HUES6 (cell line): ENCODE measurements at regions not wholly inside any gene's neighbourhood (a gene's known extent, or its start where the extent isn't known, plus 50 kb on each side); places are given as distances from the start of the nearest gene placed in this dataset.

ENCODE experiments used
- H3K27ac ChIP-seq: 2 replicates; pipeline ENCODE4 v1.7.0; 2013; ENCODE audit warnings: low read depth, mild to moderate bottlenecking, low read length, inconsistent platforms
- H3K27me3 ChIP-seq: 2 replicates; pipeline ENCODE4 v1.6.1; 2013; ENCODE audit warnings: low read length; ENCODE audit not compliant: control insufficient read depth, insufficient read depth
- H3K36me3 ChIP-seq: 2 replicates; pipeline ENCODE4 v1.6.1; 2013; ENCODE audit warnings: low read length; ENCODE audit not compliant: control insufficient read depth, insufficient read depth
- H3K4me1 ChIP-seq: 2 replicates; pipeline ENCODE4 v1.6.1; 2013; ENCODE audit warnings: low read length; ENCODE audit not compliant: control insufficient read depth, insufficient read depth
- H3K4me3 ChIP-seq: 2 replicates; pipeline ENCODE4 v1.5.1; 2013; ENCODE audit warnings: low read depth, low read length
- H3K9ac ChIP-seq: one replicate; pipeline ENCODE4 v1.6.1; 2013; ENCODE audit warnings: mild to moderate bottlenecking, low read length
- H3K9me3 ChIP-seq: 2 replicates; pipeline ENCODE4 v1.6.1; 2013; ENCODE audit warnings: low read depth, low read length; ENCODE audit not compliant: control insufficient read depth, insufficient read depth

GRCh38 chr2:2762166-2762908 lies 431.3 kb upstream of the MYT1L start:
- Histone ChIP-seq H3K9ac (no peak overlapping the region), H3K27me3 (no peaks in the 10 kb centered on the region), H3K27ac (no peak overlapping the region), H3K9me3 (peaks cover 14% of the 10 kb centered on the region), H3K36me3 (no peaks in the 10 kb centered on the region), H3K4me3 (no peak overlapping the region), H3K4me1 (peaks cover 15% of the 10 kb centered on the region; the same call in 1 of the 2 replicates)

GRCh38 chr2:2758793-2759367 lies 427.8 kb upstream of the MYT1L start:
- peaks cover 29% of the 10 kb centered on the region for H3K9me3 ChIP-seq
- H3K9ac ChIP-seq, result no peak overlapping the region
- H3K4me1 ChIP-seq, result peaks cover 12% of the 10 kb centered on the region; the same call in 1 of the 2 replicates
- H3K4me3 ChIP-seq, result no peak overlapping the region
- H3K36me3 ChIP-seq, result no peaks in the 10 kb centered on the region
- no peak overlapping the region for H3K27ac ChIP-seq
- H3K27me3 ChIP-seq, result no peaks in the 10 kb centered on the region

GRCh38 chr2:2757764-2758163 lies 426.7 kb upstream of the MYT1L start:
- H3K9ac ChIP-seq, result no peak overlapping the region
- H3K36me3 ChIP-seq, result no peaks in the 10 kb centered on the region
- no peaks in the 10 kb centered on the region for H3K27me3 ChIP-seq
- no peak overlapping the region for H3K27ac ChIP-seq
- H3K4me3 ChIP-seq, result no peak overlapping the region
- H3K4me1 ChIP-seq, result peaks cover 1% of the 10 kb centered on the region; the same call in 1 of the 2 replicates
- H3K9me3 ChIP-seq, result peaks cover 38% of the 10 kb centered on the region

GRCh38 chr2:2756886-2757285 lies 425.8 kb upstream of the MYT1L start:
- no peak overlapping the region for H3K27ac ChIP-seq
- no peak overlapping the region for H3K4me3 ChIP-seq
- no peaks in the 10 kb centered on the region for H3K36me3 ChIP-seq
- no peaks in the 10 kb centered on the region for H3K4me1 ChIP-seq
- H3K9me3 ChIP-seq, result peaks cover 44% of the 10 kb centered on the region
- no peak overlapping the region for H3K9ac ChIP-seq
- H3K27me3 ChIP-seq, result no peaks in the 10 kb centered on the region

GRCh38 chr2:2755990-2756389 lies 424.9 kb upstream of the MYT1L start:
- no peak overlapping the region for H3K27ac ChIP-seq
- peaks cover 40% of the 10 kb centered on the region for H3K9me3 ChIP-seq
- H3K4me1 ChIP-seq, result no peaks in the 10 kb centered on the region
- no peak overlapping the region for H3K4me3 ChIP-seq
- H3K9ac ChIP-seq, result no peak overlapping the region
- no peaks in the 10 kb centered on the region for H3K36me3 ChIP-seq
- H3K27me3 ChIP-seq, result no peaks in the 10 kb centered on the region

GRCh38 chr2:2754940-2755339 lies 423.9 kb upstream of the MYT1L start:
- no peaks in the 10 kb centered on the region for H3K4me1 ChIP-seq
- H3K27ac ChIP-seq, result no peak overlapping the region
- H3K4me3 ChIP-seq, result no peak overlapping the region
- no peak overlapping the region for H3K9ac ChIP-seq
- H3K9me3 ChIP-seq, result peaks cover 33% of the 10 kb centered on the region
- H3K27me3 ChIP-seq, result no peaks in the 10 kb centered on the region
- no peaks in the 10 kb centered on the region for H3K36me3 ChIP-seq

GRCh38 chr2:2751715-2752315 lies 420.7 kb upstream of the MYT1L start:
- Histone ChIP-seq H3K4me3 (no peak overlapping the region), H3K36me3 (no peaks in the 10 kb centered on the region), H3K27me3 (no peaks in the 10 kb centered on the region), H3K4me1 (no peaks in the 10 kb centered on the region), H3K9me3 (peaks cover 33% of the 10 kb centered on the region), H3K27ac (no peak overlapping the region), H3K9ac (no peak overlapping the region)

- H3K27ac ChIP-seq, result no peak overlapping the region
- peaks cover 33% of the 10 kb centered on the region for H3K9me3 ChIP-seq
- H3K4me3 ChIP-seq, result no peak overlapping the region
- H3K4me1 ChIP-seq, result no peaks in the 10 kb centered on the region
- H3K9ac ChIP-seq, result no peak overlapping the region
- no peaks in the 10 kb centered on the region for H3K27me3 ChIP-seq
- no peaks in the 10 kb centered on the region for H3K36me3 ChIP-seq
These were observed 420.0 kb upstream of the MYT1L start for GRCh38 chr2:2750867-2751714.

- Histone ChIP-seq H3K9me3 (peaks cover 21% of the 10 kb centered on the region), H3K9ac (no peak overlapping the region), H3K27me3 (no peaks in the 10 kb centered on the region), H3K36me3 (no peaks in the 10 kb centered on the region), H3K27ac (no peak overlapping the region), H3K4me3 (no peak overlapping the region), H3K4me1 (no peaks in the 10 kb centered on the region)
These were observed 418.1 kb upstream of the MYT1L start for GRCh38 chr2:2749206-2749598.

GRCh38 chr2:2748399-2749205 lies 417.5 kb upstream of the MYT1L start:
- Histone ChIP-seq H3K4me3 (no peak overlapping the region), H3K4me1 (no peaks in the 10 kb centered on the region), H3K27me3 (no peaks in the 10 kb centered on the region), H3K9ac (no peak overlapping the region), H3K27ac (no peak overlapping the region), H3K36me3 (no peaks in the 10 kb centered on the region), H3K9me3 (peaks cover 15% of the 10 kb centered on the region)
